ENCODE measurements at regions not wholly inside any gene's neighbourhood (a gene's known extent, or its start where the extent isn't known, plus 50 kb on each side); places are given as distances from the start of the nearest gene placed in this dataset.

DNA sequence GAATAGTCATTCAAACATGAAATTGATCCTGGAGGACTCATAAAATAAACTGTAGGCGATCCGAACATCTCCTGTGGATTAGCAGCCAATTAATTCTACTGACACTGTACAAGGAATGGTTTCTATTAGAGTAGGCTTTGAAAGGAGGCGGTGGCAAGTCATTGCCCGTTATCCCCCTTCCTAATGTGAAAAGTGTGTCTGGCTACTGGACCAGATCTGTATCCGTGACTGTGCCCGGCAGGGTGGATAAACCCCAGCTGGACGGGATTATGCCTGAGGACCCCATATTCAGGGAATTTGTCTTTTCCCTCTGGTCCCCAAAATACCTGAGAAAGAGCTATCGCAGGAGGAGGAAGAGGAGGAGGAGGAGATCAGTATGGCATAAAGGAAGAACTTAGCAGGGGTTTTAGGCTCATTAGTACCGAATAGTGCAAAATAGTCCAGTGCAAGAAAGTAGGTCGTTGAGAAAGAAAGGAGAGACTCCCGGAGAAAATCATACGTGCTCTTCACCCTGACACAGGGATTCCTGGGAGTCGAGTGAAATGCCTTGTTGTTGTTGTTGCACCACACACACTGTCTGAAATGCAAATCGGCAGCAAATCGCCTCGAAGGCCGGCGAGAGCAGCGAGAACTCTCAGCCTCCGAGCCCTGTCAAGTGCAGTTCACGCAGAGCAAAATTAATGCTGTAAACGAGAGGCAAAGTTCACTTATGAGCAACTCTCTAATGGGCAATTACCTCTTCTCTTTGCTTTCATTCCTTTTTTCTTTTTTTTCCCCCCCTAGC, 178.9 kb upstream of the ARID1B start:
- dilution Hi-C loops (cut with HindIII; ENCODE audit: low sequenced_read_pairs, unreplicated experiment) = no loop called here
- Histone ChIP-seq H3K14ac (replicated peaks; ENCODE audit: low read depth, low read length) (no peak overlapping the region), H2AK9ac (replicated peaks; ENCODE audit: low read depth, low read length, poor library complexity) (no peak overlapping the region), H3K27me3 (ENCODE audit: control insufficient read depth, insufficient read depth, low read length) (peaks cover 25% of the 10 kb centered on the region), H2BK20ac (ENCODE audit: low read depth, low read length) (no peak overlapping the region), H3K9me3 (ENCODE audit: control insufficient read depth, insufficient read depth, low read length) (no peaks in the 10 kb centered on the region), H2BK5ac (ENCODE audit: low read depth, low read length, poor library complexity, severe bottlenecking) (no peak overlapping the region), H3K4me1 (ENCODE audit: control insufficient read depth, insufficient read depth, low read length) (peaks cover 2% of the 10 kb centered on the region; the same call in 1 of the 2 replicates), H3K9me1 (ENCODE audit: insufficient read depth, low read length) (no peaks in the 10 kb centered on the region), H3K4me3 (ENCODE audit: insufficient read depth, low read depth, low read length) (no peak overlapping the region), H4K20me1 (ENCODE audit: insufficient read depth, low read length) (no peaks in the 10 kb centered on the region), H4K8ac (ENCODE audit: low read depth in 2 of 2, low read length in 2 of 2) (no peak overlapping the region), H3K18ac (ENCODE audit: low read depth, low read length) (no peak overlapping the region), H3K23ac (ENCODE audit: low read depth, low read length) (no peak overlapping the region), H3K4ac (ENCODE audit: low read depth, low read length) (no peak overlapping the region), H2AK5ac (ENCODE audit: low read depth, low read length) (no peak overlapping the region), H2BK15ac (ENCODE audit: low read depth, low read length) (no peak overlapping the region), H3K36me3 (ENCODE audit: control insufficient read depth, insufficient read depth, low read length) (no peaks in the 10 kb centered on the region), H2AFZ (replicated peaks; ENCODE audit: low read length, poor library complexity) (no peak overlapping the region), H3K56ac (ENCODE audit: extremely low read depth, insufficient read depth, low read length) (no peak overlapping the region), H3K4me2 (ENCODE audit: low read depth, low read length) (no peak overlapping the region), H3K9ac (ENCODE audit: low read depth, low read length) (no peak overlapping the region), H3K27ac (ENCODE audit: insufficient read depth, low read length) (no peak overlapping the region), H4K5ac (ENCODE audit: low read depth, low read length) (no peak overlapping the region), H2BK120ac (ENCODE audit: low read depth, low read length) (no peak overlapping the region), H3K79me1 (ENCODE audit: low read depth in 1 of 2, low read length in 2 of 2) (no peaks in the 10 kb centered on the region), H4K91ac (ENCODE audit: insufficient read depth, low read depth, low read length) (no peak overlapping the region)
- 48% methylated on average over 11 of the region's 22 CpGs; no CpG with 5 or more reads in 1 of the 2 experiments for WGBS, 2 experiments (ENCODE audit: extremely low coverage in 2 of 2, insufficient read length in 1 of 2)
- ChIA-PET POLR2A (ENCODE audit: unreplicated experiment) (no interaction called here), CTCF (no interaction called here)
- ATAC-seq (ENCODE audit: low read depth) (no peak), DNase-seq (no peak)
- intact Hi-C loops (cut with micrococcal nuclease) = no loop called here
- in situ Hi-C loops (cut with MboI; ENCODE audit: low sequenced_read_pairs) = no loop called here
- no TSS peak for BruUV-seq (replicated peaks)
- TF ChIP-seq RAD21 (IDR thresholded peaks at IDR 0.05; ENCODE audit: low read length) (no peak), CHD1 (IDR thresholded peaks at IDR 0.05; ENCODE audit: low read depth, low read length) (no peak), MAFK (IDR thresholded peaks at IDR 0.05; ENCODE audit: low read depth, low read length) (no peak), MAZ (IDR thresholded peaks at IDR 0.05; ENCODE audit: borderline replicate concordance, low read depth, low read length) (no peak), MXI1 (IDR thresholded peaks at IDR 0.05; ENCODE audit: borderline replicate concordance, low read depth, low read length) (no peak), CEBPB (IDR thresholded peaks at IDR 0.05; ENCODE audit: low read depth, low read length) (no peak), RCOR1 (IDR thresholded peaks at IDR 0.05; ENCODE audit: insufficient replicate concordance, low read length) (no peak), BHLHE40 (IDR thresholded peaks at IDR 0.05; ENCODE audit: low read depth, low read length) (no peak), RFX5 (IDR thresholded peaks at IDR 0.05; ENCODE audit: low read depth, low read length) (no peak), SMC3 (IDR thresholded peaks at IDR 0.05; ENCODE audit: low read depth, low read length) (no peak), FOS (IDR thresholded peaks at IDR 0.05; ENCODE audit: low read depth, low read length) (no peak), POLR2A (IDR thresholded peaks at IDR 0.05; ENCODE audit: low read depth, low read length) (no peak)
- TF ChIP-seq, protein P1, sequence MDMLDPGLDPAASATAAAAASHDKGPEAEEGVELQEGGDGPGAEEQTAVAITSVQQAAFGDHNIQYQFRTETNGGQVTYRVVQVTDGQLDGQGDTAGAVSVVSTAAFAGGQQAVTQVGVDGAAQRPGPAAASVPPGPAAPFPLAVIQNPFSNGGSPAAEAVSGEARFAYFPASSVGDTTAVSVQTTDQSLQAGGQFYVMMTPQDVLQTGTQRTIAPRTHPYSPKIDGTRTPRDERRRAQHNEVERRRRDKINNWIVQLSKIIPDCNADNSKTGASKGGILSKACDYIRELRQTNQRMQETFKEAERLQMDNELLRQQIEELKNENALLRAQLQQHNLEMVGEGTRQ (IDR thresholded peaks at IDR 0.05; ENCODE audit: low read depth, low read length) = no peak
- TF ChIP-seq, protein P2, sequence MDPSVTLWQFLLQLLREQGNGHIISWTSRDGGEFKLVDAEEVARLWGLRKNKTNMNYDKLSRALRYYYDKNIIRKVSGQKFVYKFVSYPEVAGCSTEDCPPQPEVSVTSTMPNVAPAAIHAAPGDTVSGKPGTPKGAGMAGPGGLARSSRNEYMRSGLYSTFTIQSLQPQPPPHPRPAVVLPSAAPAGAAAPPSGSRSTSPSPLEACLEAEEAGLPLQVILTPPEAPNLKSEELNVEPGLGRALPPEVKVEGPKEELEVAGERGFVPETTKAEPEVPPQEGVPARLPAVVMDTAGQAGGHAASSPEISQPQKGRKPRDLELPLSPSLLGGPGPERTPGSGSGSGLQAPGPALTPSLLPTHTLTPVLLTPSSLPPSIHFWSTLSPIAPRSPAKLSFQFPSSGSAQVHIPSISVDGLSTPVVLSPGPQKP (IDR thresholded peaks at IDR 0.05; ENCODE audit: borderline replicate concordance, low read depth, low read length) = no peak
- TF ChIP-seq, protein P3, sequence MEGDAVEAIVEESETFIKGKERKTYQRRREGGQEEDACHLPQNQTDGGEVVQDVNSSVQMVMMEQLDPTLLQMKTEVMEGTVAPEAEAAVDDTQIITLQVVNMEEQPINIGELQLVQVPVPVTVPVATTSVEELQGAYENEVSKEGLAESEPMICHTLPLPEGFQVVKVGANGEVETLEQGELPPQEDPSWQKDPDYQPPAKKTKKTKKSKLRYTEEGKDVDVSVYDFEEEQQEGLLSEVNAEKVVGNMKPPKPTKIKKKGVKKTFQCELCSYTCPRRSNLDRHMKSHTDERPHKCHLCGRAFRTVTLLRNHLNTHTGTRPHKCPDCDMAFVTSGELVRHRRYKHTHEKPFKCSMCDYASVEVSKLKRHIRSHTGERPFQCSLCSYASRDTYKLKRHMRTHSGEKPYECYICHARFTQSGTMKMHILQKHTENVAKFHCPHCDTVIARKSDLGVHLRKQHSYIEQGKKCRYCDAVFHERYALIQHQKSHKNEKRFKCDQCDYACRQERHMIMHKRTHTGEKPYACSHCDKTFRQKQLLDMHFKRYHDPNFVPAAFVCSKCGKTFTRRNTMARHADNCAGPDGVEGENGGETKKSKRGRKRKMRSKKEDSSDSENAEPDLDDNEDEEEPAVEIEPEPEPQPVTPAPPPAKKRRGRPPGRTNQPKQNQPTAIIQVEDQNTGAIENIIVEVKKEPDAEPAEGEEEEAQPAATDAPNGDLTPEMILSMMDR (conservative IDR thresholded peaks at IDR 0.05; ENCODE audit: low read depth, low read length) = no peak
